ENCODE measurements at regions not wholly inside any gene's neighbourhood (a gene's known extent, or its start where the extent isn't known, plus 50 kb on each side); places are given as distances from the start of the nearest gene placed in this dataset.

DNA sequence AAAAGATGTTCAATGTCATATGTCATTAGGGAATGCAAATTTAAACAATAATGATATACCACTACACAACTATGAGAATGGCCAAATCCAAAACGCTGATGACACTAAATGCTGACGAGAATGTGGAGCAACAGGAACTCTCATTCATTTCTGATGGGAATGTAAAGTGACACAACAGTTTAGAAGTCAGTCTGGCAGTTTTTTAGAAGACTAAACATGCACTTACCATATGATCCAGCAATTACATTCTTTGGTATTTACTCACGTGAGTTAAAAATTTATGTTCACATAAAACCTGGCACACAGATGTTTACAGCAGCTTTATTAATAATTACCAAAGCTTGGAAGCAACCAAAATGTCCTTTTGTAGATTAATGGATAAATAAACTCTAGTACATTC lies 110.4 kb upstream of the C1orf21 start:
- TF ChIP-seq, protein P1, sequence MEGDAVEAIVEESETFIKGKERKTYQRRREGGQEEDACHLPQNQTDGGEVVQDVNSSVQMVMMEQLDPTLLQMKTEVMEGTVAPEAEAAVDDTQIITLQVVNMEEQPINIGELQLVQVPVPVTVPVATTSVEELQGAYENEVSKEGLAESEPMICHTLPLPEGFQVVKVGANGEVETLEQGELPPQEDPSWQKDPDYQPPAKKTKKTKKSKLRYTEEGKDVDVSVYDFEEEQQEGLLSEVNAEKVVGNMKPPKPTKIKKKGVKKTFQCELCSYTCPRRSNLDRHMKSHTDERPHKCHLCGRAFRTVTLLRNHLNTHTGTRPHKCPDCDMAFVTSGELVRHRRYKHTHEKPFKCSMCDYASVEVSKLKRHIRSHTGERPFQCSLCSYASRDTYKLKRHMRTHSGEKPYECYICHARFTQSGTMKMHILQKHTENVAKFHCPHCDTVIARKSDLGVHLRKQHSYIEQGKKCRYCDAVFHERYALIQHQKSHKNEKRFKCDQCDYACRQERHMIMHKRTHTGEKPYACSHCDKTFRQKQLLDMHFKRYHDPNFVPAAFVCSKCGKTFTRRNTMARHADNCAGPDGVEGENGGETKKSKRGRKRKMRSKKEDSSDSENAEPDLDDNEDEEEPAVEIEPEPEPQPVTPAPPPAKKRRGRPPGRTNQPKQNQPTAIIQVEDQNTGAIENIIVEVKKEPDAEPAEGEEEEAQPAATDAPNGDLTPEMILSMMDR (conservative IDR thresholded peaks at IDR 0.05; ENCODE audit: low read depth, low read length) = no peak
- TF ChIP-seq RAD21 (IDR thresholded peaks at IDR 0.05; ENCODE audit: low read length) (no peak), MAFK (IDR thresholded peaks at IDR 0.05; ENCODE audit: low read depth, low read length) (no peak), CEBPB (IDR thresholded peaks at IDR 0.05; ENCODE audit: low read depth, low read length) (no peak), NFE2L2 (IDR thresholded peaks at IDR 0.05; ENCODE audit: low read depth, low read length) (no peak), POLR2A (IDR thresholded peaks at IDR 0.05; ENCODE audit: low read depth, low read length) (no peak), MXI1 (IDR thresholded peaks at IDR 0.05; ENCODE audit: borderline replicate concordance, low read depth, low read length) (no peak), BHLHE40 (IDR thresholded peaks at IDR 0.05; ENCODE audit: low read depth, low read length) (no peak), SMC3 (IDR thresholded peaks at IDR 0.05; ENCODE audit: low read depth, low read length) (no peak), FOS (IDR thresholded peaks at IDR 0.05; ENCODE audit: low read depth, low read length) (no peak)
- TF ChIP-seq, protein P2, sequence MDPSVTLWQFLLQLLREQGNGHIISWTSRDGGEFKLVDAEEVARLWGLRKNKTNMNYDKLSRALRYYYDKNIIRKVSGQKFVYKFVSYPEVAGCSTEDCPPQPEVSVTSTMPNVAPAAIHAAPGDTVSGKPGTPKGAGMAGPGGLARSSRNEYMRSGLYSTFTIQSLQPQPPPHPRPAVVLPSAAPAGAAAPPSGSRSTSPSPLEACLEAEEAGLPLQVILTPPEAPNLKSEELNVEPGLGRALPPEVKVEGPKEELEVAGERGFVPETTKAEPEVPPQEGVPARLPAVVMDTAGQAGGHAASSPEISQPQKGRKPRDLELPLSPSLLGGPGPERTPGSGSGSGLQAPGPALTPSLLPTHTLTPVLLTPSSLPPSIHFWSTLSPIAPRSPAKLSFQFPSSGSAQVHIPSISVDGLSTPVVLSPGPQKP (IDR thresholded peaks at IDR 0.05; ENCODE audit: borderline replicate concordance, low read depth, low read length) = no peak
- TF ChIP-seq, protein P3, sequence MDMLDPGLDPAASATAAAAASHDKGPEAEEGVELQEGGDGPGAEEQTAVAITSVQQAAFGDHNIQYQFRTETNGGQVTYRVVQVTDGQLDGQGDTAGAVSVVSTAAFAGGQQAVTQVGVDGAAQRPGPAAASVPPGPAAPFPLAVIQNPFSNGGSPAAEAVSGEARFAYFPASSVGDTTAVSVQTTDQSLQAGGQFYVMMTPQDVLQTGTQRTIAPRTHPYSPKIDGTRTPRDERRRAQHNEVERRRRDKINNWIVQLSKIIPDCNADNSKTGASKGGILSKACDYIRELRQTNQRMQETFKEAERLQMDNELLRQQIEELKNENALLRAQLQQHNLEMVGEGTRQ (IDR thresholded peaks at IDR 0.05; ENCODE audit: low read depth, low read length) = no peak
